WTC11 (cell line): ENCODE measurements at regions not wholly inside any gene's neighbourhood (a gene's known extent, or its start where the extent isn't known, plus 50 kb on each side); places are given as distances from the start of the nearest gene placed in this dataset.

Experiments used
- CTCF ChIP-seq: fragments of 200-600 bp; IDR thresholded peaks from 2 replicates; pipeline ENCODE4 v1.8.0; 2022; ENCODE audit warnings: antibody characterized with exemption
- ZBTB43 ChIP-seq: sonication (generic); formaldehyde crosslinking; IDR thresholded peaks from 2 replicates; pipeline ENCODE4 v1.8.1; 2023; ENCODE audit warnings: mild to moderate bottlenecking, missing genetic modification reagents
- ZNF138 ChIP-seq: sonication (generic); formaldehyde crosslinking; conservative IDR thresholded peaks from 2 replicates; pipeline ENCODE4 v1.8.1; 2022; ENCODE audit warnings: mild to moderate bottlenecking, moderate library complexity, missing genetic modification reagents
- ZNF281 ChIP-seq: sonication (generic); formaldehyde crosslinking; IDR thresholded peaks from 2 replicates; pipeline ENCODE4 v1.8.0; 2023; ENCODE audit warnings: mild to moderate bottlenecking, missing genetic modification reagents

GRCh38 chr10:70950801-70951200 is 62.4 kb upstream of the PCBD1 start:
- TF ChIP-seq CTCF (no peak), ZBTB43 (CRISPR knock-in tag) (no peak), ZNF281 (no peak), ZNF138 (CRISPR knock-in tag) (no peak)
